ENCODE measurements at regions not wholly inside any gene's neighbourhood (a gene's known extent, or its start where the extent isn't known, plus 50 kb on each side); places are given as distances from the start of the nearest gene placed in this dataset.
"Not testable (repeated sequence)": the region's sequence is repeated elsewhere in the genome, so short reads cannot be mapped to it uniquely, and the experiment has no call there.

- no peak for DNase-seq (ENCODE audit: low read depth)
Observed at GRCh38 chr18:30828700-30829099, 213.8 kb downstream of the DSC3 start.

GRCh38 chr18:30819619-30820018, 222.9 kb downstream of the DSC3 start:
- no peak for DNase-seq (ENCODE audit: low read depth)

- DNase-seq (ENCODE audit: low read depth) = no peak
Observed at GRCh38 chr18:30814446-30814845, 228.1 kb downstream of the DSC3 start.

- no peak for DNase-seq (ENCODE audit: low read depth)
Observed at GRCh38 chr18:30811580-30811979, 231.0 kb downstream of the DSC3 start.

- no peak for DNase-seq (ENCODE audit: low read depth)
Observed at GRCh38 chr18:30810580-30810979, 232.0 kb downstream of the DSC3 start.

GRCh38 chr18:30806823-30807222, 235.7 kb downstream of the DSC3 start:
- DNase-seq (ENCODE audit: low read depth) = no peak

GRCh38 chr18:30800800-30801199, 241.7 kb downstream of the DSC3 start:
- DNase-seq (ENCODE audit: low read depth) = no peak

GRCh38 chr18:30792051-30792450, 250.5 kb downstream of the DSC3 start:
- DNase-seq (ENCODE audit: low read depth) = no peak

GRCh38 chr18:30788411-30788991, 254.0 kb downstream of the DSC3 start:
- DNase-seq (ENCODE audit: low read depth) = not testable (repeated sequence)

GRCh38 chr18:30787410-30787809, 255.1 kb downstream of the DSC3 start:
- DNase-seq (ENCODE audit: low read depth) = no peak

GRCh38 chr18:30781601-30782000, 260.9 kb downstream of the DSC3 start:
- DNase-seq (ENCODE audit: low read depth) = no peak

- DNase-seq (ENCODE audit: low read depth) = no peak
Observed at GRCh38 chr18:30775629-30776028, 266.9 kb downstream of the DSC3 start.

- DNase-seq (ENCODE audit: low read depth) = not testable (repeated sequence)
Observed at GRCh38 chr18:30772170-30772569, 270.4 kb downstream of the DSC3 start.

- no peak for DNase-seq (ENCODE audit: low read depth)
Observed at GRCh38 chr18:30766053-30766452, 276.5 kb downstream of the DSC3 start.

GRCh38 chr18:30765247-30765646, 277.3 kb downstream of the DSC3 start:
- DNase-seq (ENCODE audit: low read depth) = no peak

- DNase-seq (ENCODE audit: low read depth) = no peak
Observed at GRCh38 chr18:30763902-30764350, 278.6 kb downstream of the DSC3 start.

GRCh38 chr18:30754846-30755245, 287.7 kb downstream of the DSC3 start:
- DNase-seq (ENCODE audit: low read depth) = no peak

- DNase-seq (ENCODE audit: low read depth) = no peak
Observed at GRCh38 chr18:30748541-30748940, 294.0 kb downstream of the DSC3 start.

GRCh38 chr18:30746224-30746623, 296.3 kb downstream of the DSC3 start:
- no peak for DNase-seq (ENCODE audit: low read depth)

- no peak for DNase-seq (ENCODE audit: low read depth)
Observed at GRCh38 chr18:30743033-30743432, 299.5 kb downstream of the DSC3 start.

- no peak for DNase-seq (ENCODE audit: low read depth)
Observed at GRCh38 chr18:30730915-30731314, 311.6 kb downstream of the DSC3 start.

GRCh38 chr18:30727849-30728248, 314.7 kb downstream of the DSC3 start:
- DNase-seq (ENCODE audit: low read depth) = no peak

GRCh38 chr18:30713299-30713698, 329.2 kb downstream of the DSC3 start:
- no peak for DNase-seq (ENCODE audit: low read depth)

GRCh38 chr18:30712383-30712782, 330.2 kb downstream of the DSC3 start:
- no peak for DNase-seq (ENCODE audit: low read depth)

- no peak for DNase-seq (ENCODE audit: low read depth)
Observed at GRCh38 chr18:30709595-30709994, 332.9 kb downstream of the DSC3 start.

Measured in non-pigmented ciliary epithelial cell (primary cell).